AG04449 (cell line): ENCODE measurements at regions not wholly inside any gene's neighbourhood (a gene's known extent, or its start where the extent isn't known, plus 50 kb on each side); places are given as distances from the start of the nearest gene placed in this dataset.

Experiments used
- CTCF ChIA-PET: fragments of 350-600 bp; formaldehyde crosslinking; extraction: SDS; loops from one replicate; lab custom pipeline; 2021; ENCODE audit warnings: antibody characterized with exemption; lab: Yijun Ruan, JAX
- POLR2A ChIA-PET: fragments of 400-600, 350-600 bp; formaldehyde crosslinking; extraction: SDS; loops from one replicate; lab custom pipeline; 2020; ENCODE audit warnings: antibody characterized with exemption, inconsistent platforms; lab: Yijun Ruan, JAX
- DNase-seq: peaks from one replicate; pipeline ENCODE4 v3.0.0-alpha.2; 2010; ENCODE audit warnings: low read depth, low spot score
- H3K4me3 ChIP-seq: 2 replicates; pipeline ENCODE4 v1.5.1; 2011; ENCODE audit warnings: low read depth, mild to moderate bottlenecking, control low read depth, low read length
- TF ChIP-seq, protein P1 (sequence below): IDR thresholded peaks from one replicate; pipeline ENCODE4 v1.5.1; 2011; ENCODE audit warnings: mild to moderate bottlenecking, moderate library complexity, low read length, control low read depth, inconsistent platforms; ENCODE audit not compliant: insufficient read depth; ENCODE audit errors: missing control alignments

DNA sequence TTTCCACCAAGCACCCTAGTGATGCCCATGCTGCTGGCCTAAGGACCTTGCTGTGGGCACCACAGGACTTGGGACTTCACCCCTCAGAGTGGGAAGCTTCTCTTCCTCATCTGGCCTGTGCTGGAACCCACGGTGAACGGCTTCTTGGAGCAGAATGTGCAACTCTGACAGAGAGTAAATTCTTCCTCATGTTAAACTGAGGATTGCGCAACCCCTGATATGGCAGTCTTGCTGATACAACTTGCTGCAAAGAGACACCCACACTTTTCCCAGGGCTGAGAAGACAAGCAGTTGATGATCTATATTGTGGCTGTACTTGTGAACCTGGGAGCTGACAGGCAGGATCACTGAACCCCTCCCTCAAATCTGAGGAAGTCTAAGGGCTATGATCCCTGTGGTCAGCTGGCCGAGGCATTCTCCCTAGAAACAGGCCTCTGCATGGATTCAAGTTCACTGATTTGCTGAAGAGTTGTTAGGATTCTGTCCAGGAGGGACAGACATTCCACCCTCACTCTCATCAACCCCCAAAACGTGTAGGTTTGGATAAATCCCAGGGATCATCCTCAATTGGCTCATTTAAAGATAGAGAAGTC lies 307.2 kb downstream of the MTRR start:
- no peak overlapping the region for H3K4me3 ChIP-seq
- ChIA-PET CTCF (no interaction called here), POLR2A (no interaction called here)
- DNase-seq: no peak
- TF ChIP-seq, protein P1, sequence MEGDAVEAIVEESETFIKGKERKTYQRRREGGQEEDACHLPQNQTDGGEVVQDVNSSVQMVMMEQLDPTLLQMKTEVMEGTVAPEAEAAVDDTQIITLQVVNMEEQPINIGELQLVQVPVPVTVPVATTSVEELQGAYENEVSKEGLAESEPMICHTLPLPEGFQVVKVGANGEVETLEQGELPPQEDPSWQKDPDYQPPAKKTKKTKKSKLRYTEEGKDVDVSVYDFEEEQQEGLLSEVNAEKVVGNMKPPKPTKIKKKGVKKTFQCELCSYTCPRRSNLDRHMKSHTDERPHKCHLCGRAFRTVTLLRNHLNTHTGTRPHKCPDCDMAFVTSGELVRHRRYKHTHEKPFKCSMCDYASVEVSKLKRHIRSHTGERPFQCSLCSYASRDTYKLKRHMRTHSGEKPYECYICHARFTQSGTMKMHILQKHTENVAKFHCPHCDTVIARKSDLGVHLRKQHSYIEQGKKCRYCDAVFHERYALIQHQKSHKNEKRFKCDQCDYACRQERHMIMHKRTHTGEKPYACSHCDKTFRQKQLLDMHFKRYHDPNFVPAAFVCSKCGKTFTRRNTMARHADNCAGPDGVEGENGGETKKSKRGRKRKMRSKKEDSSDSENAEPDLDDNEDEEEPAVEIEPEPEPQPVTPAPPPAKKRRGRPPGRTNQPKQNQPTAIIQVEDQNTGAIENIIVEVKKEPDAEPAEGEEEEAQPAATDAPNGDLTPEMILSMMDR: no peak

DNA sequence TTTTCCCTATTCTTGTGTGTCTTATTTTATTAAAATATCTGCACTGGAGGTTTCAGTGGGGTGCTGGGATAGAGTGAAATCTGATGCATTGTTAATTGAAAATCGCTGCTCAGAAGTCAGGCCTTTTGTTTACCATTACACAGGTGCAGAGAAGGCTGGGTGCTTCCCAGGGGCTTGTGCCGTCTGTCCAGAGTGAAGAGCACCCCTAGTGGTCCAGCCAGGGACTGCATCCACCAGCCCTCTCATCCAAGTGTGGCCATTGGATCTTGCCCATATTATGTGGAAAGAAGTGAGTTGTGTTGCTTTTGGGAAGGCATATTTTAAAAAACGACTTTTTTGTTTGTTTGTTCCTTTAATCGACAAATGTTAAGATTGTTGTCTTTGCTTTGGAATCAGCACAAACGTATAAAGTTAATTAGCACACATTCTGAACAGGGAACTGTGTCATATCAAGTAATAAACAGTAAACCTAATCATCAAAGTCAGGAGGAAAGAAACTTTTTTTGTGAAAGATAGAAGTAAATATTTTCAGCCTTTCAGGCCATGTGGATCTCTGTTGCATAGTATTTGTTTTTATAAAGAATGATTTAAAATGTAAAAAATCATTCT lies 315.6 kb downstream of the MTRR start:
- TF ChIP-seq, protein P1: peak; percentile 85
- no peak for DNase-seq
- no peak overlapping the region for H3K4me3 ChIP-seq
- ChIA-PET CTCF (no interaction called here), POLR2A (no interaction called here)

DNA sequence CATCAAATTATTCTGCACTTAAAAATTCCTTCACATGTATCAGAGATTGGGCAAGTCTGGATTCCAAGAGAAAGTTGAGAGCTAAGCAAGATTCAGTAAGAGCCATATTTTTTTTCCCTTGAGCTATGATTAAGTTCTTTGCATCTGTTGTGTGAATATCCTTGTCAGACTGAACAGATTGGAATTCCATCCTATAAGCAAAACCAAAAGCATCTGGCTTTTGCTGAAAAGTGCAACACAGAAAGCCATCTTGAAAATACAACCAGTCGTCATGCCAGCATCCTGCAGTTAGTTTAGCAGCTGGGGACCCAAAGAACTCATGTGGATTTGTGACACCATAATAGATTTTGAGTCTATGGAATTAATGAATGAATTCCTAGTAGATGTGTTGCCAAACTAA lies 316.9 kb downstream of the MTRR start:
- CTCF ChIA-PET: no interaction called here
- no peak for DNase-seq
- TF ChIP-seq, protein P1: no peak
- no peak overlapping the region for H3K4me3 ChIP-seq
- POLR2A ChIA-PET: no interaction called here

DNA sequence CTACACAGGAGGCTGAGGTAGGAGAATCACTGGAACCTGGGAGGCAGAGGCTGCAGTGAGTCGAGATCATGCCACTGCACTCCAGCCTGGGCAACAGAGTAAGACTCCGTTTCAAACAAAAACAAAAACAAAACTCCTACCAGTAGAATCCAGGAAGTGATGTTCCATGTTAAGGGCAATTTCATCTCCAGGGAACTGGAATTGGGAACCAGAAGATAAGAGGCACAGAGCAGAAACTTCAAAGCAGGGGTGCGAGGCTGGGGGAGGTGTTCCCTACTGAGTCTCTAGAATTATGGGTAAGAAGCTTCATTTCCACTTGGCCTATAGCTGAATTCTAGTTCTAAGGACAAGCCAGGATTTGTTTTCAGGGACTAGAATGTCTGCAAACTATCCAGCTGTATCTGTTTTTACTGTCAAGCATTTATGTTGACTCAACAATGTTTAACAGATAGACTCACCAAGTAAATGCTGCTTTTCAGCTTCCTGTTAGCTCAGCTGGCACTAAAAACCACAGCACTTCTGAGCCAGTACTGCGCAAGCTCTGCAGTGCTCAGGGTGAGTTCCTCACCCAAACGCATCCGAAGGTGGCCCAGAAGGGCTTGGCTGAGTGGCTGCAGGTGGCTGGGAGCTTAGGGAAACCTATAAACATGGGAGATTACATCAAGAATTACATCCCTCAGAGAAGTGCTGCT lies 320.1 kb downstream of the MTRR start:
- ChIA-PET CTCF (no interaction called here), POLR2A (no interaction called here)
- H3K4me3 ChIP-seq: no peak overlapping the region
- no peak for DNase-seq
- TF ChIP-seq, protein P1: no peak

DNA sequence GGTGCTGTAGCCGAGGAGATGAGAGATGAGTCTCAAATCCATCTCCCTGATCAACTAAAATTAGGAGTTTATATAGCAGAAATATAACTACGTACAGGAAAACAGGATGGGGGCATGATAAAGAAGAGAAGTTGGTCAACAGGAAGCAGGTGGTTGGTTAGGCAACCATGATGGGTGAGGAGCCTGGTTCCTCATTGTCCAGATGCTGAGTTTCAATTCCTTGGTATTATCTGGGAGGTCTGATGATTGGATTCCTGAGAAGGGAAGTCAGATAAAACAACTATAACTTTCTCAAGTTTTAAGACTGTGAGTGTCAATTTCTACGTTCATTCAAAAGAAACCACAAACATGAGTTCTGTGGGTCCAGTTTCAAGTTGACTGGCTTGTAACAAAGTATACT lies 323.9 kb downstream of the MTRR start:
- no peak overlapping the region for H3K4me3 ChIP-seq
- TF ChIP-seq, protein P1: no peak
- ChIA-PET CTCF (no interaction called here), POLR2A (no interaction called here)
- DNase-seq: no peak

DNA sequence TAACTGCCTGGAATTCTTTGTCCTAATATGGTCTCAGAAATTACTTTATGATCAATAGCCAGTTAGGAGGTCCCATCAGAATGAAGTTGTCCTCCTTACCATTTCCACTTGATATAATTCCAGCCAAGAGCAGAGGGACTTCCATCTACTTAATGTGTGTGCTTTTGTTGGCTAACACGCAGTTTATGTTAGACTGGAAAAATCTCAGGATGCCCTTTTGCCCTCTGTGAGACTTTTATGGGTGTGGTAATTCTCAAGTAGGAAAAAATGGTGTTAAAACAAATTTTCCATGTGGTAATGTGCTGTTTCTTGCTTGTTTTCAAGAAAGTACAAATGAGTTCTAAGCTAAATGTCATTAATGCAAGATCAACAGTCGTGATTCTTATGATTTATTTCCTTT lies 327.1 kb downstream of the MTRR start:
- DNase-seq: no peak
- H3K4me3 ChIP-seq: no peak overlapping the region
- ChIA-PET CTCF (no interaction called here), POLR2A (no interaction called here)
- TF ChIP-seq, protein P1: no peak
